HG03460 (cell line): ENCODE measurements at regions not wholly inside any gene's neighbourhood (a gene's known extent, or its start where the extent isn't known, plus 50 kb on each side); places are given as distances from the start of the nearest gene placed in this dataset.

Experiments used
- ATAC-seq: cut with Tn5 transposase; IDR thresholded peaks from one replicate; pipeline ENCODE4 v1.9.1; 2021; ENCODE audit not compliant: unreplicated experiment

DNA sequence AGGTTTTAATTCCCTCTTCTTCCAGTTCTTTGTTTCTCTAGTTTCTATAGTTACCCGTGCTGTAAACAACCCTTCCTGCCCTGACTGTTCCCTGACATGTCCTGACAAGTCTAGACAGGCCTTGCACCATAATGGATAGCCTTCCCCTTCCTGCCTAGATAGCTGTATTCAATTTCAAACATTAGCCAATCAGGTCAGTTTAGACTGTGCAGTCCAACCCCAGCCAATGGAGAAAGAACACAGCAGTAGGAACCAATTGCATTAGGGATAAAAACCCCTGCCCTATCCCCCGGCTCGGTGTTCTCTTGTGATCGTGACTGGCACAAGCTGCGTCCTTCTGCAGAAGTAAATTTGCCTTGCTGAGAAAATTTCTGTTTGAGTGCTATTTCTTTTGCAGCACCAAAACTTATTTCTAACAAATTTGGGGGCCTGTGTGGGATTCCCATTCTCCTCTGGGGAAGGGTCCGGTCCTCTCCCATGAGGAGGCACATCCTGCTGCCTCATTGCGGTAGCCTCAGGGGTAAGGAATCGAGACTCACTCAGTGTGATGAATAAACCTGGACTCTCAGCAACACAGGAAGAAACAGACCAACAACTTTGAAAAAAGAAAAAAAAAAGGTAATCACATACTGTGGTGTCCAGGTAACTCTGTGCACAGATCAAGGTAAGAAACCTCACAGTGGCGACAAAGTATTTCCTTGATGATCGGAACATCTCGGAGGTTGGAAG lies 248.7 kb upstream of the ECI2 start:
- no peak for ATAC-seq

- ATAC-seq: no peak
Measured at GRCh38 chr6:4382362-4382853, 247.0 kb upstream of the ECI2 start.

DNA sequence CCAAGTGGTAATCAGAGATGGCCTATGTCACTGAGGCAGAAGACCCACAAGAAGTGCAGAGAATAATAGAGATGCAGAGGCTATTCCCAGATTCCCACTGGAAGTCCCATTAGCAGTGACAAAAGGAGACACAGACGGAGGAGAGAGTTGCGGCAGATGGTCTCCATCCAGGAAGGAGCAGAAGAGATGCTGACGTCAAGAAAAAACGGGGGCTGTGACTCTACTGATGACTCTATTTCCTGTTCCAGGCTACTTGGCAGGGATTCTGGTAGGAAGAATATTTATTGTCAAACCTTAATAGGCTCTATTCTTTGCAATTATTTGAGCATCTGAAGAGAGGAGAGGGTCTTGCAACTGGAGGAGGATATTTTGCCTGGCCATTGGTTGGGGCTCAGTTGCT lies 246.0 kb upstream of the ECI2 start:
- no peak for ATAC-seq

- ATAC-seq: no peak
Measured at GRCh38 chr6:4380881-4381281, 245.5 kb upstream of the ECI2 start.

DNA sequence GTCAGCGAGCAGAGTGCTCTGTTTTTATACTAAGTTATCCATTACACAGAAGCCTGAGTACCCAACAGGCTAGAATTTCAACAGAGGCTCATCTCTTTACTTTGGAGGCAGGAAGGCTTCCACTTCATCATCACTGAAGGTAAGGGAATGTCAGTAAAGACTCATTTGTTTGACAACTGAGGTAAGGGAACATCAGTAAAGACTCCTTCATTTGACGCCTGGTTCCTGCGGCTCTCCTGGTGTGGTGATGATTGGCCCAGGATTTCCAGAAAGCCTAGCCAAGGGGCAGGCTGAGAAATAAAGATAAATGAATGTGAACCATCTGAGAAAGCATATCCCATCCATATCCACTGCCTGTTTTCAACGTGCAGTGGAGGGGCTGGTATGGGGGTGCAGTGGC lies 244.6 kb upstream of the ECI2 start:
- ATAC-seq: no peak

DNA sequence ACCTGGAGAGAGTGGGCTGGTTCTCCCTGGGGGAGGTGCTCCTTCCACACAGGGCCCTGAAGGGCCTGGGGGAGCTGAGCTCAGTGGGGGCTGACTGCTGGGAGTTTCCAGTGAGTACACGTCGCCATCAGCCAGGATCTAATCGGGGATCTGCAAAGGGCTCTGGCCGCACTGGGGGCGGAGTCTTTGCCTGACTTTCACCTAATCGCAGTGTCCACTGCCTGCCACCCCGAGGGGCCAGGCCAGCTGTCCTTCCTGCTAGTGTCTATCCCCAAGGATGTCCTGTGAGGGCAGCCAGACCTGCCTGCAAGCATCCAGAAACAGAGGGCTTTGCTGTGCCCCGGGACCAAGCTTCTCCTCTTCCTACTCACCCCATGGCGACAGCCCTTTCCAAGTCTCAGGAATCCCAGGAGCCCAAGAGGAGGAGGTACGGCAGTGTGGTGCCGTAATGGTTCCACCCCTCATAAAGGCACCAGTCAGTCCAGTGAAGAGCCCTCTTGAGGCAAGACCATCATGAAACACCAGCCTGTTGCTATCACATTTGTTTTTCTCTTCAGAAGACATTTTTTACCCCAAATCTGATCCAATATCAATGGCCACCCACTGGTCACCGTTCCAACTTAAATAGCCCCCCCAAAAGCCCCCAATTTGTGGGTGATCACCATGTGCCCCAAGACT lies 243.1 kb upstream of the ECI2 start:
- no peak for ATAC-seq

DNA sequence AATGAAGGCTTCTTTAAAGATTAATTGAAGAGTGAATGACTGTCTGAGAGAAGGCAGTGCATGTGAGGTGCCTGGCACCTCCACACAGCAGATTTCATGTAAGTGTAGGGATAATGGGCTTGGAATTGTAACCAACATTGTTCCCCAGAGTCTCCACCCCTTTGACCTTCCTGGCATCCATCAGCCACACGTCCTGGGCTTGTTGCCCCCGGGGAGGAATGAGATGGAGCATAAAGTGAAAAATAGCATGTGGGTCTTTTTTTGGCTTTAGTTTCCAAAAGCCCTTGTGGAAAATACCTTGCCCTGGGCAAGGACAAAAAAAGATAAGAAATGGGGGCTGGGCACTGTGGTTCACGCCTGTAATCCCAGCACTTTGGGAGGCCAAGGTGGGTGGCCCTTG lies 242.2 kb upstream of the ECI2 start:
- no peak for ATAC-seq

DNA sequence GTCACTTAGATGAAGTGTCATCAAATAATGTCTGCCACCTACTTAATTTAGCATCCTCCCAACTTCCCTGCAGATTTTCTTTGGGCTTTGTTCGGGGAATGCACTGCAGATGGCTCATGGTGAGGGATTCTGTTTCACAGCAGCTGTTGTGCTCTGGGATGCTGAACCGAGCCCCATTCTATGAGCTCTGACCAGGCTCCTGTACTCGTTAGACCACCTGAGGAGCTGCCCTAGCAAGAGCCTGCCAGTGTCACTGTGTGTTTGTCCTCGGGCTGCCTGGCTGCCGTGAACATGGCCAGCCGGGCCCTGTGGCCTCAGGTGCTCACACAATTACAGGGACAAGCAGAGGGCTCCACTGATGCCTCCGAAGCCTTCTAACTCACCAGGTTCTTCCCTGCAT lies 238.8 kb upstream of the ECI2 start:
- ATAC-seq: no peak

DNA sequence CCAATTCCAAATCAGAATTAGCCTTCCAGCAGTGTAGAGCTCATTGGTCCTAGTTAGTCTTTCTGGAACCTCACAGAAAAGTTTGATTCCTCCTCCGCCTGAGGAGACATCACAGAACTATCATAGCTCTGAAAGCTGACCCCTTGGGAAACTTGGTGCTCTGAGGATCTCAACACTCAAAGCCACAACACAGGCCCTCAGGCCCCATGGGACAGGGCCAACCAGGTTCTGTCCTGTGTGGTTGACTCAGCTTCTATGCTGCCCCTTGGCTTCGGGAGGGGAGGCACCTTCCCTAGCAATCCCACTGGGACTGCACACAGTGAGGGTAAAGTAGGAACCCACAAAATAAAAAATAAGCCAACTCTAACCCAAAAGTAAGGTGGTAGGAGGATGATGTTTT lies 237.5 kb upstream of the ECI2 start:
- no peak for ATAC-seq

DNA sequence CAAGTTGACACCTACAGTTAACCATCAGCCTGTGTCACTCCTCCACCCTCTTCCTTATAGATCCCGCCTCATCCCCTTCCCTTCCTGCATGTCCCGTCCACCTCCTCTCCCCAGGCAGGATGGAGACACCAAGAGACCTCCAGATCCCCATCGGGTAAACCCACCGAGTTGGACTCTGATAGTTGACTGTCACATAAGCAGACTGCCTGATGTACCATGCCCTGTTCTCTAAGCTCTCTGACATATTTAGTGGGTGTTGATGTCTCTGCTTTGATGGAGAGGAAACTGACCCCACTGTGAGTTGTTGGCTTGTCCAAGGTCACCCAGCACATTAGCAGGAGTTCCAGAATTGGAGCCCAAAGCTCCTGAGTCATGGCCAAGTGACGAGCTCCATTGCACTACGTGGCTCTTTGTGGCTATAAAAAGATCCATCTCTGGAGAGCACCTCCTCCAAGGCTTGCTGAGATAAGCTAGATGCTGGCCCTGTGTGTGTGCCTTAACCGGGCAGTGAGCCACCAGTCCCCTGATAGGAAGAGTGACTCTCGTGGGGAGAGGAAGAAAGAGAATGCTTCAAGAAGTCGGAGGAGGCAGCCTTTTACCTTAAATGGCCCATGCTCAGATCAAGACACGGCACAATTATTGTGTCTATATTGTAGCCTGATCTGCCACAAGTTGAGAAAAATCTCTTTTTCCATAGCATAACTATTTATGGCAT lies 236.0 kb upstream of the ECI2 start:
- ATAC-seq: no peak

DNA sequence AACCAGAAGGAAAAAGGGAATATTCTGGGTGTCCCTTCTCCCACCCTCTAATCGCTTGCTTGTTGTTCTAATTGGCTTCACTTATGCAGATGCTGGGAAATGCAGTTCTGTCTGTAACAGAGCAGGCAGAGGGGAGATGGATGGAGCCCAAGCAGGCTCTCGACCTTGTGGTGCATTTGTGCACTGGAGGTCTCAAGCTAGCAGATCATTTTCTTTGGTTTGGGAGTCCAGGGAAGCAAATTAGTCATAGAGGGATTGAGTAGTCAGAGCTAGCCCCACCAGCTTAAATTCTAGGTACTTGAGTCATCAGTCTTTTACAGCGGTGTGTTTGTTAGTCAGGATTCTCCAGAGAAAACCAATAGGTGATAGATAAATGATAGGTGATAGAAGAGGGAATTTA lies 234.7 kb upstream of the ECI2 start:
- no peak for ATAC-seq

GRCh38 chr6:4369616-4370015 lies 234.2 kb upstream of the ECI2 start:
- ATAC-seq: no peak

DNA sequence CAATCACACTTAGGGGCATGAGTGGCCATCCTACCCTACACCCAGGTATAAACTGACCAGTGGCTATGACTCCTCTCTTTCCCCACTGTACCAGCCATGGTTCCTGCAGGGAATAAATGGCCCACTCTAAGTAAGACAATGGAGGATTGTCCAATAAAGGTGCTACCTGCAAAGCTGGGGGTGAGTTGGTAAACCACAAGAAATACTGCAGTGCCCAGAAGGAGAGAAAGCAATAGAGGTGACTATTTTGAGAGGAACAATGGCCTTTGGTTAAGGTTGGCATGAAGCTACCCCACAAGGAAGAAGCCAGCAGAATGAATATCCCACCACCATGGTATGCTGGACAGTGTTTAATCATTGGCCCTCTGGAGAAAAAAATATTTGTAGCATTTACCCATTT lies 233.3 kb upstream of the ECI2 start:
- no peak for ATAC-seq

- ATAC-seq: no peak
Measured at GRCh38 chr6:4367643-4368042, 232.3 kb upstream of the ECI2 start.

- no peak for ATAC-seq
Measured at GRCh38 chr6:4366635-4367395, 231.4 kb upstream of the ECI2 start.

DNA sequence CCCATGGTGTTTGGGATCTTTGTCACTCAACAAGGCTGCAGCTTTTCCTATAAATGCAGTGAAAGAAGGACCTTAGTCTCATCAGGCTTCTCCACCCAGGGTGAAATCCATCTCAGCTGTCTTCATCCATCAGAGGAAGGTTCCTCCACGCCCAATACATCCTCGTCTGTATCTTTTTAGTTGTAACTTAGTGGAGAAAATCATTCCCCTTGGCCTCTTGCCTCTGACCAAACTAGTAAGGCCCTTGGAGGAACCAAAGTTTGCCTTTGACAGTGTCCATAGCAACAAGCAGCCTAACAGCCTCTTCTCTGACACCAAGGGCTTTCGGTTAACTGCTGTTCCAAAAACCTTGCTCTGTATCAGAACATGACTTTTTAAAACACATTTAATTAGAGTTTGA lies 230.3 kb upstream of the ECI2 start:
- no peak for ATAC-seq

GRCh38 chr6:4364711-4365110 lies 229.3 kb upstream of the ECI2 start:
- ATAC-seq: no peak

- no peak for ATAC-seq
Measured at GRCh38 chr6:4364172-4364571, 228.8 kb upstream of the ECI2 start.

DNA sequence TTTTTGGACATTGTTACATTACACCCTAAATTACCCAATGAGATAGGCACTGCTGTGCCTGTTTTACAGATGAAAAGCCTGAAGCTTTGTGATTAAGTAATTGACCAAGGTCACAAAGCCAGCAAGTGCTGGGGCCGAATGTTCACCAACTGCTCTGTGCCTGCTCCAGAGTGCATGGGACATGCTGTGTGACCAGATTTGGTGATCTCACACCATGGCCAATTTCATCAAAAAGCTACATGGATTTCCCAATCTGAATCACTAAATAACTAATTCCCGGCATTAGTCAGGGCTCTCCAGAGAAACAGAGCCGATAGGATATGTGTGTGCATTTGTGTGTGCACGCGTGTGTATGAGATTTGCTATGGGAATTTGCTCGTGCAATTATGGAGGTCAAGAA lies 228.3 kb upstream of the ECI2 start:
- ATAC-seq: no peak

GRCh38 chr6:4362326-4362725 lies 227.0 kb upstream of the ECI2 start:
- no peak for ATAC-seq

- ATAC-seq: no peak
Measured at GRCh38 chr6:4360920-4361319, 225.5 kb upstream of the ECI2 start.
